ENCODE measurements at regions not wholly inside any gene's neighbourhood (a gene's known extent, or its start where the extent isn't known, plus 50 kb on each side); places are given as distances from the start of the nearest gene placed in this dataset.

DNA sequence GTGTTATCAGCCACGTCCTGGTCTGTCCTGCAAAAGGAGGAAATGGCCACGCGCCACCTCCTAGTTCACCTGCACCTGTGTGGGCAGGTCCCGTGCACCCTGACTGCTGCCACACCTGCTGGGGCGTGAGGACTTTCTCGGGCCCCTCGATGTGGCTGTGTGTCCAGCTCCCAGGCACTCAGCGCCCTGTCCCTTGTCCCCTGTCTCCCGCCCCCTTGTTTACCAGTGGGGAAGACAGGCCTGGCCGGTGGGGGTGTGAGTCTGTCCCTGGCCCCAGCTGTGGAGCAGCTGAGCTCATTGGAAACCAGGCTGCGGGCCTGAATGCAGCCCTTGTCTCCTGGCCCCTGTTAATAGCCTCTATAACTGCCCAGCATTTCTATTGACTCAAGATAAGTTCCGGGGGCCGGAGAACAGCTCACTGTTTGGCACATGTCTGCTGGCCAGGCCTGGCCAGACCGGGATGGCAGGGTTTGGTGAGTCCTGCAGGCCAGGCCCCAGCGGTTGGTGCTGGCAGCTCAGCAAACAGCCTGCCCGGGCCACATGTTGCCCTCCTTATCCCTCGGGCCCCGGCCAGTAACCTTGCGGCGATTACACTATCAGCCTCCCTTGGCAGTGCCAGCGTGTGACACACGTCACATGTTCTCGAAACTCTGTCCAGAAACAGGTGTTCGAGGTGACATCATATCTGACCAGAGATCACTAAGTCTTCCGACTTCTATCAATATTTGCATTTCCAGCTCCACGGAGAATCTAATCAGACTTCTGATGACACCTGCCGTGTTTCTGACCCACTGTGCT, 52.1 kb downstream of the FOXL3 start:
- TF ChIP-seq EZH2 (IDR thresholded peaks at IDR 0.05; ENCODE audit: borderline replicate concordance, control insufficient read depth, low read depth, low read length): no peak
- no peak for TF ChIP-seq HDGF (IDR thresholded peaks at IDR 0.05)
- no peak for TF ChIP-seq CHD2 (IDR thresholded peaks at IDR 0.05; ENCODE audit: borderline replicate concordance, low read depth, low read length)
- no peak for TF ChIP-seq JUND (IDR thresholded peaks at IDR 0.05; ENCODE audit: low read depth, low read length)
- TF ChIP-seq, protein P1, sequence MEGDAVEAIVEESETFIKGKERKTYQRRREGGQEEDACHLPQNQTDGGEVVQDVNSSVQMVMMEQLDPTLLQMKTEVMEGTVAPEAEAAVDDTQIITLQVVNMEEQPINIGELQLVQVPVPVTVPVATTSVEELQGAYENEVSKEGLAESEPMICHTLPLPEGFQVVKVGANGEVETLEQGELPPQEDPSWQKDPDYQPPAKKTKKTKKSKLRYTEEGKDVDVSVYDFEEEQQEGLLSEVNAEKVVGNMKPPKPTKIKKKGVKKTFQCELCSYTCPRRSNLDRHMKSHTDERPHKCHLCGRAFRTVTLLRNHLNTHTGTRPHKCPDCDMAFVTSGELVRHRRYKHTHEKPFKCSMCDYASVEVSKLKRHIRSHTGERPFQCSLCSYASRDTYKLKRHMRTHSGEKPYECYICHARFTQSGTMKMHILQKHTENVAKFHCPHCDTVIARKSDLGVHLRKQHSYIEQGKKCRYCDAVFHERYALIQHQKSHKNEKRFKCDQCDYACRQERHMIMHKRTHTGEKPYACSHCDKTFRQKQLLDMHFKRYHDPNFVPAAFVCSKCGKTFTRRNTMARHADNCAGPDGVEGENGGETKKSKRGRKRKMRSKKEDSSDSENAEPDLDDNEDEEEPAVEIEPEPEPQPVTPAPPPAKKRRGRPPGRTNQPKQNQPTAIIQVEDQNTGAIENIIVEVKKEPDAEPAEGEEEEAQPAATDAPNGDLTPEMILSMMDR (IDR thresholded peaks at IDR 0.05 in 2 of 3, conservative IDR thresholded peaks at IDR 0.05 in 1 of 3; ENCODE audit: control insufficient read depth in 2 of 3, extremely low read depth in 1 of 3, insufficient read depth in 1 of 3, low read depth in 3 of 3, low read length in 3 of 3): no peak

Measured in GM12878 (cell line).